ENCODE measurements at regions not wholly inside any gene's neighbourhood (a gene's known extent, or its start where the extent isn't known, plus 50 kb on each side); places are given as distances from the start of the nearest gene placed in this dataset.
"Not testable (repeated sequence)": the region's sequence is repeated elsewhere in the genome, so short reads cannot be mapped to it uniquely, and the experiment has no call there.

- no peak overlapping the region for H3K23ac ChIP-seq (ENCODE audit: low read length in 2 of 2)
- H2BK120ac ChIP-seq (ENCODE audit: low read depth, low read length), result no peak overlapping the region
- H3K27ac ChIP-seq (ENCODE audit: low read length, poor library complexity, severe bottlenecking), result no peak overlapping the region
- no peak overlapping the region for H3K18ac ChIP-seq (ENCODE audit: low read depth in 1 of 2, low read length in 2 of 2)
- H3K36me3 ChIP-seq (ENCODE audit: control insufficient read depth in 1 of 2, insufficient read depth in 2 of 2, low read depth in 1 of 2, low read length in 2 of 2), result no peaks in the 10 kb centered on the region
- no peak overlapping the region for H3K4me2 ChIP-seq (ENCODE audit: low read length, poor library complexity, severe bottlenecking)
- no peak overlapping the region for H3K4ac ChIP-seq (ENCODE audit: low read depth in 1 of 2, low read length in 2 of 2)
- WGBS, result no CpG with 5 or more reads among the region's 1 CpG
- no peaks in the 10 kb centered on the region for H3K9me3 ChIP-seq (ENCODE audit: control insufficient read depth, low read length)
- H2AK5ac ChIP-seq (ENCODE audit: low read length, severe bottlenecking), result no peak overlapping the region
- no peak overlapping the region for H4K8ac ChIP-seq (ENCODE audit: low read length)
- no peak overlapping the region for H3K4me3 ChIP-seq (ENCODE audit: insufficient read depth in 1 of 2, low read depth in 1 of 2, low read length in 2 of 2)
- H2BK15ac ChIP-seq (ENCODE audit: low read depth, poor library complexity, severe bottlenecking), result no peak overlapping the region
- H4K91ac ChIP-seq (ENCODE audit: low read length), result no peak overlapping the region
- no peak overlapping the region for H2BK5ac ChIP-seq (ENCODE audit: low read depth, low read length, poor library complexity, severe bottlenecking)
- no peak overlapping the region for H2AFZ ChIP-seq (ENCODE audit: low read depth, low read length)
- H3K4me1 ChIP-seq (ENCODE audit: control insufficient read depth, insufficient read depth, low read depth, low read length), result peaks cover 2% of the 10 kb centered on the region
- no peak overlapping the region for H3K9ac ChIP-seq (ENCODE audit: low read length)
- no peaks in the 10 kb centered on the region for H3K79me1 ChIP-seq (replicated peaks; ENCODE audit: low read length, poor library complexity, severe bottlenecking)
- H3K27me3 ChIP-seq (ENCODE audit: control insufficient read depth in 1 of 2, insufficient read depth in 1 of 2, low read length in 2 of 2), result no peaks in the 10 kb centered on the region
- no peak for DNase-seq
- no peak overlapping the region for H2BK12ac ChIP-seq (ENCODE audit: low read length in 2 of 2)
- H3K14ac ChIP-seq (ENCODE audit: low read length in 2 of 2), result no peak overlapping the region
Observed at GRCh38 chr9:33740075-33740474, 55.3 kb upstream of the PRSS3 start.

DNA sequence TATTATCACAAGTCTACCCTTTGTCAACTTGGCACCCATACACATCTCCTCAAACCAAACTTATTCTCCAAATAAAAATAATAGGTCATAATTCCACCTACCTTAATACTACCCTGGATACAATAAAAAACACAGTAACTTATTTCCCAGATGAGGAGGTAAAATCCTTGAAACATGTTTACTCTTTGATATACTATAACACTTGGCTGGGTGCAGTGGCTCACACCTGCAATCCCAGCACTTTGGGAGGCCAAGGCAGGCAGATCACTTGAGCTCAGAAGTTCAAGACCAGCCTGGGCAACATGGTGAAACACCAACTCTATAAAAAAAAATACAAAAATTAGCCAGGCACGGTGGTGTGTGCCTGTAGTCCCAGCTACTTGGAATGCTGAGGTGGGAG is 54.4 kb upstream of the PRSS3 start:
- not testable (repeated sequence) for H3K23ac ChIP-seq (ENCODE audit: low read length in 2 of 2); H3K4me2 ChIP-seq (ENCODE audit: low read length, poor library complexity, severe bottlenecking); H2AK5ac ChIP-seq (ENCODE audit: low read length, severe bottlenecking); H3K14ac ChIP-seq (ENCODE audit: low read length in 2 of 2); DNase-seq; H3K36me3 ChIP-seq (ENCODE audit: control insufficient read depth in 1 of 2, insufficient read depth in 2 of 2, low read depth in 1 of 2, low read length in 2 of 2); H3K4me1 ChIP-seq (ENCODE audit: control insufficient read depth, insufficient read depth, low read depth, low read length); H3K4me3 ChIP-seq (ENCODE audit: insufficient read depth in 1 of 2, low read depth in 1 of 2, low read length in 2 of 2); H3K9ac ChIP-seq (ENCODE audit: low read length); H3K27ac ChIP-seq (ENCODE audit: low read length, poor library complexity, severe bottlenecking); H3K18ac ChIP-seq (ENCODE audit: low read depth in 1 of 2, low read length in 2 of 2); H4K91ac ChIP-seq (ENCODE audit: low read length); H4K8ac ChIP-seq (ENCODE audit: low read length); H2BK5ac ChIP-seq (ENCODE audit: low read depth, low read length, poor library complexity, severe bottlenecking); H3K9me3 ChIP-seq (ENCODE audit: control insufficient read depth, low read length); H2BK12ac ChIP-seq (ENCODE audit: low read length in 2 of 2); H3K27me3 ChIP-seq (ENCODE audit: control insufficient read depth in 1 of 2, insufficient read depth in 1 of 2, low read length in 2 of 2); H3K79me1 ChIP-seq (replicated peaks; ENCODE audit: low read length, poor library complexity, severe bottlenecking); H2AFZ ChIP-seq (ENCODE audit: low read depth, low read length); H2BK15ac ChIP-seq (ENCODE audit: low read depth, poor library complexity, severe bottlenecking); H3K4ac ChIP-seq (ENCODE audit: low read depth in 1 of 2, low read length in 2 of 2); H2BK120ac ChIP-seq (ENCODE audit: low read depth, low read length)
- WGBS, result 44% methylated on average over 1 of the region's 1 CpG

- Histone ChIP-seq H3K23ac (ENCODE audit: low read length in 2 of 2) (no peak overlapping the region), H3K9ac (ENCODE audit: low read length) (no peak overlapping the region), H3K4me1 (ENCODE audit: control insufficient read depth, insufficient read depth, low read depth, low read length) (peaks cover 2% of the 10 kb centered on the region), H2BK12ac (ENCODE audit: low read length in 2 of 2) (no peak overlapping the region), H3K4ac (ENCODE audit: low read depth in 1 of 2, low read length in 2 of 2) (no peak overlapping the region), H3K36me3 (ENCODE audit: control insufficient read depth in 1 of 2, insufficient read depth in 2 of 2, low read depth in 1 of 2, low read length in 2 of 2) (no peaks in the 10 kb centered on the region), H4K91ac (ENCODE audit: low read length) (no peak overlapping the region), H2BK5ac (ENCODE audit: low read depth, low read length, poor library complexity, severe bottlenecking) (no peak overlapping the region), H3K9me3 (ENCODE audit: control insufficient read depth, low read length) (no peaks in the 10 kb centered on the region), H4K8ac (ENCODE audit: low read length) (no peak overlapping the region), H2AK5ac (ENCODE audit: low read length, severe bottlenecking) (no peak overlapping the region), H3K79me1 (replicated peaks; ENCODE audit: low read length, poor library complexity, severe bottlenecking) (no peaks in the 10 kb centered on the region), H3K27ac (ENCODE audit: low read length, poor library complexity, severe bottlenecking) (no peak overlapping the region), H2BK120ac (ENCODE audit: low read depth, low read length) (no peak overlapping the region), H2AFZ (ENCODE audit: low read depth, low read length) (no peak overlapping the region), H3K27me3 (ENCODE audit: control insufficient read depth in 1 of 2, insufficient read depth in 1 of 2, low read length in 2 of 2) (no peaks in the 10 kb centered on the region), H3K18ac (ENCODE audit: low read depth in 1 of 2, low read length in 2 of 2) (no peak overlapping the region), H3K4me2 (ENCODE audit: low read length, poor library complexity, severe bottlenecking) (no peak overlapping the region), H3K4me3 (ENCODE audit: insufficient read depth in 1 of 2, low read depth in 1 of 2, low read length in 2 of 2) (no peak overlapping the region), H3K14ac (ENCODE audit: low read length in 2 of 2) (no peak overlapping the region), H2BK15ac (ENCODE audit: low read depth, poor library complexity, severe bottlenecking) (no peak overlapping the region)
- 56% methylated on average over 2 of the region's 3 CpGs for WGBS
- no peak for DNase-seq
Observed at GRCh38 chr9:33742051-33742450, 53.3 kb upstream of the PRSS3 start.

DNA sequence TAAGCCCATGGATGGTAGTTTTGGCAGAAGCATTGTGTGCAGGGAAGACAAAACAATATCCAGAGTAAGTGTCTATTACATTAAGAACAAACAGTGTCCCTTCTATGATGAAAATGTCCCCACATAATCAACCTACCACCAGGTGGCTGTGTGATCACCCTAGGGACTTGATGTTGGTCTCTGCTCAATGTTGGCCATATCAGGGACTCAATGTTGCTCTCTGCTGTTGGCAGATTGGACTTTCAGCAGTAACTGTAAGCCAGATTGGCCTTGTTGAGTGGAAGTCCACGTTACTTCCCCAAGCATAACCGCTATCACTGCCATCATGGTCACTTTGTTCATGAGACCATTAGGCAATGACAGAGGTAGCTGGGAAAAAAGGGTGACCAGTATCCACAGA is 52.8 kb upstream of the PRSS3 start:
- no peaks in the 10 kb centered on the region for H3K36me3 ChIP-seq (ENCODE audit: control insufficient read depth in 1 of 2, insufficient read depth in 2 of 2, low read depth in 1 of 2, low read length in 2 of 2)
- no peaks in the 10 kb centered on the region for H3K79me1 ChIP-seq (replicated peaks; ENCODE audit: low read length, poor library complexity, severe bottlenecking)
- 78% methylated on average over 2 of the region's 2 CpGs for WGBS
- no peak for DNase-seq
- H3K9ac ChIP-seq (ENCODE audit: low read length), result no peak overlapping the region
- no peak overlapping the region for H3K27ac ChIP-seq (ENCODE audit: low read length, poor library complexity, severe bottlenecking)
- no peaks in the 10 kb centered on the region for H3K9me3 ChIP-seq (ENCODE audit: control insufficient read depth, low read length)
- H2BK15ac ChIP-seq (ENCODE audit: low read depth, poor library complexity, severe bottlenecking), result no peak overlapping the region
- no peak overlapping the region for H3K18ac ChIP-seq (ENCODE audit: low read depth in 1 of 2, low read length in 2 of 2)
- no peak overlapping the region for H3K4me3 ChIP-seq (ENCODE audit: insufficient read depth in 1 of 2, low read depth in 1 of 2, low read length in 2 of 2)
- no peaks in the 10 kb centered on the region for H3K27me3 ChIP-seq (ENCODE audit: control insufficient read depth in 1 of 2, insufficient read depth in 1 of 2, low read length in 2 of 2)
- no peak overlapping the region for H3K14ac ChIP-seq (ENCODE audit: low read length in 2 of 2)
- no peak overlapping the region for H2BK5ac ChIP-seq (ENCODE audit: low read depth, low read length, poor library complexity, severe bottlenecking)
- no peak overlapping the region for H4K8ac ChIP-seq (ENCODE audit: low read length)
- H3K23ac ChIP-seq (ENCODE audit: low read length in 2 of 2), result no peak overlapping the region
- H4K91ac ChIP-seq (ENCODE audit: low read length), result no peak overlapping the region
- H2AFZ ChIP-seq (ENCODE audit: low read depth, low read length), result no peak overlapping the region
- H2BK12ac ChIP-seq (ENCODE audit: low read length in 2 of 2), result no peak overlapping the region
- H3K4me2 ChIP-seq (ENCODE audit: low read length, poor library complexity, severe bottlenecking), result no peak overlapping the region
- H3K4ac ChIP-seq (ENCODE audit: low read depth in 1 of 2, low read length in 2 of 2), result no peak overlapping the region
- H3K4me1 ChIP-seq (ENCODE audit: control insufficient read depth, insufficient read depth, low read depth, low read length), result peaks cover 2% of the 10 kb centered on the region
- H2AK5ac ChIP-seq (ENCODE audit: low read length, severe bottlenecking), result no peak overlapping the region
- H2BK120ac ChIP-seq (ENCODE audit: low read depth, low read length), result no peak overlapping the region
